RWPE1 (cell line): ENCODE measurements at regions not wholly inside any gene's neighbourhood (a gene's known extent, or its start where the extent isn't known, plus 50 kb on each side); places are given as distances from the start of the nearest gene placed in this dataset.
"Not testable (repeated sequence)": the region's sequence is repeated elsewhere in the genome, so short reads cannot be mapped to it uniquely, and the experiment has no call there.

Experiments
- CTCF ChIA-PET: fragments of 350-600 bp; sonication (Branson Sonifier 250); formaldehyde crosslinking; extraction: SDS; loops from one replicate; lab custom pipeline; 2021; lab: Yijun Ruan, JAX
- POLR2A ChIA-PET: fragments of 400-600 bp; formaldehyde crosslinking; extraction: SDS; loops from one replicate; lab custom pipeline; 2020; ENCODE audit warnings: antibody characterized with exemption; ENCODE audit not compliant: low non-redundant PET; lab: Yijun Ruan, JAX
- DNase-seq: peaks from one replicate; pipeline ENCODE4 v3.0.0; 2012; ENCODE audit warnings: low spot score
- H3K27ac ChIP-seq: fragments of 450-650 bp; 2 replicates; pipeline ENCODE4 v1.5.1; 2017
- CTCF ChIP-seq: fragments of 450-650 bp; conservative IDR thresholded peaks from 2 replicates; pipeline ENCODE4 v1.5.1; 2017; ENCODE audit warnings: low read depth, mild to moderate bottlenecking

GRCh38 chr5:117379521-117379920 lies 804.9 kb upstream of the SEMA6A start:
- CTCF ChIA-PET: interaction anchor here (0.6 kb wide), 1 partner anchor 219 kb away, joined by 5 read pairs; no protein-coding TSS in a partner anchor
- POLR2A ChIA-PET: no interaction called here

GRCh38 chr5:117376748-117377147 lies 802.1 kb upstream of the SEMA6A start:
- DNase-seq: no peak
- no peak for TF ChIP-seq CTCF
- H3K27ac ChIP-seq: no peak overlapping the region
- POLR2A ChIA-PET: no interaction called here
- CTCF ChIA-PET: no interaction called here

More at GRCh38 chr5:117379521-117379920, 804.9 kb upstream of the SEMA6A start:
- DNase-seq: no peak
- H3K27ac ChIP-seq: no peak overlapping the region
- no peak for TF ChIP-seq CTCF

GRCh38 chr5:117359895-117360294 lies 785.3 kb upstream of the SEMA6A start:
- TF ChIP-seq CTCF: no peak
- POLR2A ChIA-PET: no interaction called here
- CTCF ChIA-PET: no interaction called here

GRCh38 chr5:117357886-117358285 lies 783.3 kb upstream of the SEMA6A start:
- TF ChIP-seq CTCF: no peak
- ChIA-PET CTCF (interaction anchor here (0.6 kb wide), 1 partner anchor 75 kb away, joined by 3 read pairs; no protein-coding TSS in a partner anchor), POLR2A (no interaction called here)
- H3K27ac ChIP-seq: no peak overlapping the region
- DNase-seq: no peak

More at GRCh38 chr5:117359895-117360294, 785.3 kb upstream of the SEMA6A start:
- no peak for DNase-seq
- H3K27ac ChIP-seq: no peak overlapping the region

- no peak for TF ChIP-seq CTCF
- DNase-seq: no peak
- CTCF ChIA-PET: no interaction called here
- no peak overlapping the region for H3K27ac ChIP-seq
- POLR2A ChIA-PET: no interaction called here
Observed at GRCh38 chr5:117347280-117347679, 772.7 kb upstream of the SEMA6A start.

- CTCF ChIA-PET, DNase-seq, H3K27ac ChIP-seq, POLR2A ChIA-PET: not testable (repeated sequence)
Observed at GRCh38 chr5:117343726-117344125, 769.1 kb upstream of the SEMA6A start.

- H3K27ac ChIP-seq: no peak overlapping the region
- no peak for DNase-seq
- ChIA-PET CTCF (interaction anchor here (0.6 kb wide), 1 partner anchor 1595 kb away, joined by 3 read pairs; no protein-coding TSS in a partner anchor), POLR2A (no interaction called here)
- TF ChIP-seq CTCF: no peak
Observed at GRCh38 chr5:117337064-117337749, 762.6 kb upstream of the SEMA6A start.
